ENCODE measurements at regions not wholly inside any gene's neighbourhood (a gene's known extent, or its start where the extent isn't known, plus 50 kb on each side); places are given as distances from the start of the nearest gene placed in this dataset.

GRCh38 chr2:225994748-225995405 is 595.4 kb downstream of the NYAP2 start:
- DNase-seq (ENCODE audit: insufficient read length): no peak
- FAIRE-seq: no peak
- no peak for TF ChIP-seq POLR2AphosphoS5 (IDR thresholded peaks at IDR 0.05; ENCODE audit: low read depth, low read length)
- no peak for TF ChIP-seq TAF1 (IDR thresholded peaks at IDR 0.05; ENCODE audit: borderline replicate concordance, low read depth, low read length)
- TF ChIP-seq POLR2A (IDR thresholded peaks at IDR 0.05; ENCODE audit: low read depth, low read length): no peak

GRCh38 chr2:225993430-225993829 is 593.9 kb downstream of the NYAP2 start:
- TF ChIP-seq POLR2AphosphoS5 (IDR thresholded peaks at IDR 0.05; ENCODE audit: low read depth, low read length) (no peak), TAF1 (IDR thresholded peaks at IDR 0.05; ENCODE audit: borderline replicate concordance, low read depth, low read length) (no peak), POLR2A (IDR thresholded peaks at IDR 0.05; ENCODE audit: low read depth, low read length) (no peak)
- no peak for DNase-seq (ENCODE audit: insufficient read length)
- FAIRE-seq: no peak

GRCh38 chr2:225989809-225990208 is 590.3 kb downstream of the NYAP2 start:
- TF ChIP-seq POLR2A (IDR thresholded peaks at IDR 0.05; ENCODE audit: low read depth, low read length) (no peak), TAF1 (IDR thresholded peaks at IDR 0.05; ENCODE audit: borderline replicate concordance, low read depth, low read length) (no peak), POLR2AphosphoS5 (IDR thresholded peaks at IDR 0.05; ENCODE audit: low read depth, low read length) (no peak)
- DNase-seq (ENCODE audit: insufficient read length): no peak
- no peak for FAIRE-seq

- no peak for DNase-seq (ENCODE audit: insufficient read length)
- FAIRE-seq: no peak
- TF ChIP-seq POLR2AphosphoS5 (IDR thresholded peaks at IDR 0.05; ENCODE audit: low read depth, low read length): no peak
- no peak for TF ChIP-seq TAF1 (IDR thresholded peaks at IDR 0.05; ENCODE audit: borderline replicate concordance, low read depth, low read length)
- TF ChIP-seq POLR2A (IDR thresholded peaks at IDR 0.05; ENCODE audit: low read depth, low read length): no peak
These were observed 580.9 kb downstream of the NYAP2 start for GRCh38 chr2:225980372-225980771.

- TF ChIP-seq POLR2AphosphoS5 (IDR thresholded peaks at IDR 0.05; ENCODE audit: low read depth, low read length): no peak
- no peak for TF ChIP-seq TAF1 (IDR thresholded peaks at IDR 0.05; ENCODE audit: borderline replicate concordance, low read depth, low read length)
- no peak for TF ChIP-seq POLR2A (IDR thresholded peaks at IDR 0.05; ENCODE audit: low read depth, low read length)
- DNase-seq (ENCODE audit: insufficient read length) (no peak), FAIRE-seq (no peak)
These were observed 571.9 kb downstream of the NYAP2 start for GRCh38 chr2:225971433-225971832.

GRCh38 chr2:225948903-225949302 is 549.4 kb downstream of the NYAP2 start:
- TF ChIP-seq TAF1 (IDR thresholded peaks at IDR 0.05; ENCODE audit: borderline replicate concordance, low read depth, low read length): no peak
- no peak for TF ChIP-seq POLR2AphosphoS5 (IDR thresholded peaks at IDR 0.05; ENCODE audit: low read depth, low read length)
- no peak for TF ChIP-seq POLR2A (IDR thresholded peaks at IDR 0.05; ENCODE audit: low read depth, low read length)
- DNase-seq (ENCODE audit: insufficient read length): no peak
- FAIRE-seq: no peak

GRCh38 chr2:225938991-225939390 is 539.5 kb downstream of the NYAP2 start:
- FAIRE-seq (no peak), DNase-seq (ENCODE audit: insufficient read length) (no peak)
- TF ChIP-seq POLR2A (IDR thresholded peaks at IDR 0.05; ENCODE audit: low read depth, low read length): no peak
- TF ChIP-seq TAF1 (IDR thresholded peaks at IDR 0.05; ENCODE audit: borderline replicate concordance, low read depth, low read length): no peak
- TF ChIP-seq POLR2AphosphoS5 (IDR thresholded peaks at IDR 0.05; ENCODE audit: low read depth, low read length): no peak

GRCh38 chr2:225937625-225938187 is 538.2 kb downstream of the NYAP2 start:
- no peak for TF ChIP-seq TAF1 (IDR thresholded peaks at IDR 0.05; ENCODE audit: borderline replicate concordance, low read depth, low read length)
- TF ChIP-seq POLR2A (IDR thresholded peaks at IDR 0.05; ENCODE audit: low read depth, low read length): no peak
- TF ChIP-seq POLR2AphosphoS5 (IDR thresholded peaks at IDR 0.05; ENCODE audit: low read depth, low read length): no peak
- no peak for FAIRE-seq
- DNase-seq (ENCODE audit: insufficient read length): no peak

GRCh38 chr2:225932811-225933413 is 533.4 kb downstream of the NYAP2 start:
- DNase-seq (ENCODE audit: insufficient read length): no peak
- FAIRE-seq: no peak

GRCh38 chr2:225930687-225931086 is 531.2 kb downstream of the NYAP2 start:
- no peak for DNase-seq (ENCODE audit: insufficient read length)
- no peak for FAIRE-seq
- no peak for TF ChIP-seq TAF1 (IDR thresholded peaks at IDR 0.05; ENCODE audit: borderline replicate concordance, low read depth, low read length)
- no peak for TF ChIP-seq POLR2A (IDR thresholded peaks at IDR 0.05; ENCODE audit: low read depth, low read length)
- TF ChIP-seq POLR2AphosphoS5 (IDR thresholded peaks at IDR 0.05; ENCODE audit: low read depth, low read length): no peak

More at GRCh38 chr2:225932811-225933413, 533.4 kb downstream of the NYAP2 start:
- TF ChIP-seq POLR2AphosphoS5 (IDR thresholded peaks at IDR 0.05; ENCODE audit: low read depth, low read length) (no peak), POLR2A (IDR thresholded peaks at IDR 0.05; ENCODE audit: low read depth, low read length) (no peak), TAF1 (IDR thresholded peaks at IDR 0.05; ENCODE audit: borderline replicate concordance, low read depth, low read length) (no peak)

- TF ChIP-seq TAF1 (IDR thresholded peaks at IDR 0.05; ENCODE audit: borderline replicate concordance, low read depth, low read length): no peak
- TF ChIP-seq POLR2AphosphoS5 (IDR thresholded peaks at IDR 0.05; ENCODE audit: low read depth, low read length): no peak
- no peak for TF ChIP-seq POLR2A (IDR thresholded peaks at IDR 0.05; ENCODE audit: low read depth, low read length)
- DNase-seq (ENCODE audit: insufficient read length): no peak
These were observed 521.2 kb downstream of the NYAP2 start for GRCh38 chr2:225920621-225921220.

More at GRCh38 chr2:225920621-225921220, 521.2 kb downstream of the NYAP2 start:
- no peak for FAIRE-seq

Data from GM12892 (cell line).